Right cardiac atrium (tissue), 5 donors: ENCODE measurements at regions not wholly inside any gene's neighbourhood (a gene's known extent, or its start where the extent isn't known, plus 50 kb on each side); places are given as distances from the start of the nearest gene placed in this dataset.
"Not testable (repeated sequence)": the region's sequence is repeated elsewhere in the genome, so short reads cannot be mapped to it uniquely, and the experiment has no call there.

Source experiments
- ATAC-seq, 2 donors: fragments of 200-7000 bp; cut with Tn5 transposase; one replicate each; pipeline versions ENCODE4 v1.8.0 to v1.9.1; 2020; ENCODE audit warnings: moderate library complexity in 2 of 2, mild to moderate bottlenecking in 1 of 2
- DNase-seq, 3 donors: peaks; one replicate each; pipeline ENCODE4 v3.0.0-alpha.2; 2020
- H3K27ac ChIP-seq: one replicate; pipeline ENCODE4 v1.5.1; 2013; ENCODE audit warnings: mild to moderate bottlenecking, low read length, control low read depth, moderate library complexity
- H3K27me3 ChIP-seq: one replicate; pipeline ENCODE4 v1.6.1; 2013; ENCODE audit not compliant: control insufficient read depth, insufficient read depth
- H3K4me1 ChIP-seq: one replicate; pipeline ENCODE4 v1.6.1; 2013; ENCODE audit warnings: low read length; ENCODE audit not compliant: control insufficient read depth, insufficient read depth
- H3K4me3 ChIP-seq: one replicate; pipeline ENCODE4 v1.5.1; 2013; ENCODE audit warnings: low read length, control low read depth
- H3K9me3 ChIP-seq: one replicate; pipeline ENCODE4 v1.6.1; 2013; ENCODE audit warnings: low read length; ENCODE audit not compliant: control insufficient read depth
- WGBS: extraction: QIAGEN DNeasy Blood & Tissue Kit; methylation state at CpG from one replicate; pipeline ENCODE4 v1.1.7; 2013; 5-methylcytosine and 5-hydroxymethylcytosine counted together
- intact Hi-C, 4 donors: fragments of 100-400 bp; cut with DNase I; formaldehyde crosslinking; loops; one replicate each; pipeline versions ENCODE4 v1.11.0 to v1.14.0; 2022 to 2023
- donor health status: healthy with polysubstance abuse.
- donor health status: DM: no; HTN: yes; CAD: no.
- donor health status: DM: no; HTN: no; CAD: no.
- donor health status: DM: no; HTN: yes; CAD: no; lungs with severe emphysema.
- donor health status: DM: yes; HTN: yes; CAD: no.

GRCh38 chr14:85344847-85345570 lies 184.9 kb upstream of the FLRT2 start:
- no peaks in the 10 kb centered on the region for H3K4me1 ChIP-seq
- H3K27ac ChIP-seq, result no peak overlapping the region
- DNase-seq (no peak), ATAC-seq (peak in 1 of 2 donors; percentile 36)
- H3K9me3 ChIP-seq, result no peaks in the 10 kb centered on the region
- intact Hi-C loops, result loop anchor here in 1 of 4 donors (10.0 kb wide), 1 partner anchor 180 kb away; no protein-coding TSS in a partner anchor
- no peaks in the 10 kb centered on the region for H3K27me3 ChIP-seq
- no peak overlapping the region for H3K4me3 ChIP-seq
- WGBS, result 74% methylated on average over 6 of the region's 6 CpGs

GRCh38 chr14:85350667-85351066 lies 179.3 kb upstream of the FLRT2 start:
- 80% methylated on average over 3 of the region's 3 CpGs for WGBS
- Histone ChIP-seq H3K27me3 (no peaks in the 10 kb centered on the region), H3K4me3 (no peak overlapping the region), H3K9me3 (no peaks in the 10 kb centered on the region), H3K4me1 (no peaks in the 10 kb centered on the region), H3K27ac (no peak overlapping the region)
- DNase-seq (no peak), ATAC-seq (no peak)
- intact Hi-C loops, result no loop called here

- H3K9me3 ChIP-seq, H3K4me1 ChIP-seq, intact Hi-C loops, H3K27ac ChIP-seq, H3K4me3 ChIP-seq, ATAC-seq, H3K27me3 ChIP-seq: not testable (repeated sequence)
- 92% methylated on average over 26 of the region's 26 CpGs for WGBS
- peak in 1 of 3 donors; percentile 39 for DNase-seq
Measured at GRCh38 chr14:85352588-85352987, 177.4 kb upstream of the FLRT2 start.

- Histone ChIP-seq H3K4me3 (no peak overlapping the region), H3K27ac (no peak overlapping the region), H3K27me3 (no peaks in the 10 kb centered on the region), H3K9me3 (no peaks in the 10 kb centered on the region), H3K4me1 (no peaks in the 10 kb centered on the region)
- 91% methylated on average over 5 of the region's 5 CpGs for WGBS
- intact Hi-C loops, result no loop called here
- no peak for DNase-seq
- no peak for ATAC-seq
Measured at GRCh38 chr14:85357120-85357519, 172.8 kb upstream of the FLRT2 start.

GRCh38 chr14:85358136-85358785 lies 171.7 kb upstream of the FLRT2 start:
- no peaks in the 10 kb centered on the region for H3K9me3 ChIP-seq
- WGBS, result 87% methylated on average over 1 of the region's 1 CpG
- ATAC-seq, result no peak
- intact Hi-C loops, result no loop called here
- DNase-seq, result no peak
- no peaks in the 10 kb centered on the region for H3K4me1 ChIP-seq
- no peaks in the 10 kb centered on the region for H3K27me3 ChIP-seq
- H3K27ac ChIP-seq, result no peak overlapping the region
- H3K4me3 ChIP-seq, result no peak overlapping the region

GRCh38 chr14:85359505-85359904 lies 170.4 kb upstream of the FLRT2 start:
- ATAC-seq, result no peak
- no peaks in the 10 kb centered on the region for H3K9me3 ChIP-seq
- H3K4me3 ChIP-seq, result no peak overlapping the region
- intact Hi-C loops, result no loop called here
- H3K27me3 ChIP-seq, result no peaks in the 10 kb centered on the region
- DNase-seq, result no peak
- no peaks in the 10 kb centered on the region for H3K4me1 ChIP-seq
- no peak overlapping the region for H3K27ac ChIP-seq

- no peak for DNase-seq
- no peak overlapping the region for H3K27ac ChIP-seq
- no peak for ATAC-seq
- no peaks in the 10 kb centered on the region for H3K27me3 ChIP-seq
- no peaks in the 10 kb centered on the region for H3K4me1 ChIP-seq
- 58% methylated on average over 2 of the region's 2 CpGs for WGBS
- no peak overlapping the region for H3K4me3 ChIP-seq
- intact Hi-C loops, result no loop called here
- no peaks in the 10 kb centered on the region for H3K9me3 ChIP-seq
Measured at GRCh38 chr14:85363358-85363757, 166.6 kb upstream of the FLRT2 start.

- intact Hi-C loops, result no loop called here
- Histone ChIP-seq H3K4me3 (no peak overlapping the region), H3K27me3 (no peaks in the 10 kb centered on the region), H3K4me1 (no peaks in the 10 kb centered on the region), H3K9me3 (no peaks in the 10 kb centered on the region), H3K27ac (no peak overlapping the region)
- 76% methylated on average over 4 of the region's 4 CpGs for WGBS
- ATAC-seq, result no peak
- DNase-seq, result no peak
Measured at GRCh38 chr14:85366226-85366625, 163.7 kb upstream of the FLRT2 start.

GRCh38 chr14:85380881-85381280 lies 149.1 kb upstream of the FLRT2 start:
- 44% methylated on average over 8 of the region's 8 CpGs for WGBS
- H3K4me1 ChIP-seq, result no peaks in the 10 kb centered on the region
- no peak for DNase-seq
- no peaks in the 10 kb centered on the region for H3K27me3 ChIP-seq
- no peaks in the 10 kb centered on the region for H3K9me3 ChIP-seq
- ATAC-seq, result peak in 1 of 2 donors; percentile 24
- H3K27ac ChIP-seq, result no peak overlapping the region
- intact Hi-C loops, result no loop called here
- no peak overlapping the region for H3K4me3 ChIP-seq

GRCh38 chr14:85382341-85382740 lies 147.6 kb upstream of the FLRT2 start:
- Histone ChIP-seq H3K27me3 (no peaks in the 10 kb centered on the region), H3K4me3 (no peak overlapping the region), H3K9me3 (no peaks in the 10 kb centered on the region), H3K4me1 (no peaks in the 10 kb centered on the region), H3K27ac (no peak overlapping the region)
- ATAC-seq, result no peak
- DNase-seq, result no peak
- WGBS, result 97% methylated on average over 1 of the region's 1 CpG
- intact Hi-C loops, result no loop called here

GRCh38 chr14:85387181-85387580 lies 142.8 kb upstream of the FLRT2 start:
- Histone ChIP-seq H3K27ac (no peak overlapping the region), H3K4me1 (no peaks in the 10 kb centered on the region), H3K4me3 (no peak overlapping the region), H3K27me3 (no peaks in the 10 kb centered on the region), H3K9me3 (no peaks in the 10 kb centered on the region)
- 54% methylated on average over 3 of the region's 3 CpGs for WGBS
- intact Hi-C loops, result no loop called here
- ATAC-seq (no peak), DNase-seq (no peak)
